Osteoblast (primary cell): ENCODE measurements at regions not wholly inside any gene's neighbourhood (a gene's known extent, or its start where the extent isn't known, plus 50 kb on each side); places are given as distances from the start of the nearest gene placed in this dataset.
A peak's percentile ranks its signal among the peaks of the same experiment; 100 is the strongest.

Source experiments
- DNase-seq: peaks from one replicate; pipeline ENCODE4 v3.0.0; 2011; ENCODE audit warnings: low spot score, mixed read lengths; ENCODE audit not compliant: insufficient read length; ENCODE audit errors: missing footprints
- H2AFZ ChIP-seq: 2 replicates; pipeline ENCODE4 v1.6.0; 2011; ENCODE audit warnings: mild to moderate bottlenecking, low read length
- H3K27ac ChIP-seq: 2 replicates; pipeline ENCODE4 v1.5.1; 2011; ENCODE audit warnings: mild to moderate bottlenecking, low read depth, low read length, moderate library complexity
- H3K27me3 ChIP-seq: 2 replicates; pipeline ENCODE4 v1.6.0; 2012; ENCODE audit warnings: mild to moderate bottlenecking, control low read depth, inconsistent platforms, low read length, moderate library complexity; ENCODE audit not compliant: insufficient read depth
- H3K36me3 ChIP-seq: 2 replicates; pipeline ENCODE4 v1.5.1; 2011; ENCODE audit warnings: mild to moderate bottlenecking, low read length, control low read depth, moderate library complexity; ENCODE audit not compliant: insufficient read depth
- H3K4me1 ChIP-seq: 2 replicates; pipeline ENCODE4 v1.5.1; 2011; ENCODE audit warnings: mild to moderate bottlenecking, low read length, control low read depth, moderate library complexity; ENCODE audit not compliant: insufficient read depth
- H3K4me2 ChIP-seq: 2 replicates; pipeline ENCODE4 v1.6.0; 2011; ENCODE audit warnings: mild to moderate bottlenecking, low read length; ENCODE audit not compliant: insufficient read depth
- H3K4me3 ChIP-seq: fragments of 200-600 bp; sonication (generic); 3 replicates; pipeline ENCODE4 v1.5.1; 2012; ENCODE audit warnings: mild to moderate bottlenecking, low read length, inconsistent platforms; ENCODE audit not compliant: insufficient read depth
- H3K79me2 ChIP-seq: 2 replicates; pipeline ENCODE4 v1.6.0; 2012; ENCODE audit warnings: mild to moderate bottlenecking, low read length, control low read depth, inconsistent platforms; ENCODE audit not compliant: insufficient read depth
- H3K9me3 ChIP-seq: 2 replicates; pipeline ENCODE4 v1.5.1; 2011; ENCODE audit warnings: low read depth, low read length, control low read depth
- H4K20me1 ChIP-seq: 2 replicates; pipeline ENCODE4 v1.6.0; 2012; ENCODE audit warnings: mild to moderate bottlenecking, low read length, control low read depth; ENCODE audit not compliant: insufficient read depth
- TF ChIP-seq, protein P1 (sequence below): IDR thresholded peaks from 2 replicates; pipeline ENCODE4 v1.5.1; 2011; ENCODE audit warnings: mild to moderate bottlenecking, low read depth, low read length, moderate library complexity; ENCODE audit errors: extremely low read depth

DNA sequence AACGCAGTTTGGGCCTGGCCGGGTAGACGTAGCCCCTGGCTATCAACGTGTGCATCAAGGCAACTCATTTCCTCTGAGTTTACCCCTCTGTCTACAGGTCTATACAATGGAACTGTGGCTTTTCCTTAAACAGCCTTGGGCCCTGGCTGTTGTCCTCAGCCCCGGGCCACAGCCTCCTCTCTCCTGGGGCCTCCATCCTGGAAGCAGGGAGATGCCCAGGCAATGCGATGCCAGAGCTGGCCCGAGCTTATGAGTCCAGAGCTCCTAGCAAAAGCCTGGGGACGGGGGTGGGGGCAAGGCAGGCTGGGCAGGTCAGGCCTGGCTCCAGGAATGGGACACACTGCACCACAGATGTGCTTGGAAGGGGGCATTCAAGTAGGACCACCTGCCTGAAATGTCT, 89.6 kb upstream of the SMNDC1 start:
- H3K4me1 ChIP-seq = peaks cover 37% of the 10 kb centered on the region
- H3K79me2 ChIP-seq = no peaks in the 10 kb centered on the region
- DNase-seq = no peak
- no peak overlapping the region for H2AFZ ChIP-seq
- TF ChIP-seq, protein P1, sequence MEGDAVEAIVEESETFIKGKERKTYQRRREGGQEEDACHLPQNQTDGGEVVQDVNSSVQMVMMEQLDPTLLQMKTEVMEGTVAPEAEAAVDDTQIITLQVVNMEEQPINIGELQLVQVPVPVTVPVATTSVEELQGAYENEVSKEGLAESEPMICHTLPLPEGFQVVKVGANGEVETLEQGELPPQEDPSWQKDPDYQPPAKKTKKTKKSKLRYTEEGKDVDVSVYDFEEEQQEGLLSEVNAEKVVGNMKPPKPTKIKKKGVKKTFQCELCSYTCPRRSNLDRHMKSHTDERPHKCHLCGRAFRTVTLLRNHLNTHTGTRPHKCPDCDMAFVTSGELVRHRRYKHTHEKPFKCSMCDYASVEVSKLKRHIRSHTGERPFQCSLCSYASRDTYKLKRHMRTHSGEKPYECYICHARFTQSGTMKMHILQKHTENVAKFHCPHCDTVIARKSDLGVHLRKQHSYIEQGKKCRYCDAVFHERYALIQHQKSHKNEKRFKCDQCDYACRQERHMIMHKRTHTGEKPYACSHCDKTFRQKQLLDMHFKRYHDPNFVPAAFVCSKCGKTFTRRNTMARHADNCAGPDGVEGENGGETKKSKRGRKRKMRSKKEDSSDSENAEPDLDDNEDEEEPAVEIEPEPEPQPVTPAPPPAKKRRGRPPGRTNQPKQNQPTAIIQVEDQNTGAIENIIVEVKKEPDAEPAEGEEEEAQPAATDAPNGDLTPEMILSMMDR = no peak
- H4K20me1 ChIP-seq = no peaks in the 10 kb centered on the region
- no peaks in the 10 kb centered on the region for H3K36me3 ChIP-seq
- no peak overlapping the region for H3K4me3 ChIP-seq
- H3K27ac ChIP-seq = no peak overlapping the region
- no peaks in the 10 kb centered on the region for H3K27me3 ChIP-seq
- no peak overlapping the region for H3K4me2 ChIP-seq
- H3K9me3 ChIP-seq = no peaks in the 10 kb centered on the region

DNA sequence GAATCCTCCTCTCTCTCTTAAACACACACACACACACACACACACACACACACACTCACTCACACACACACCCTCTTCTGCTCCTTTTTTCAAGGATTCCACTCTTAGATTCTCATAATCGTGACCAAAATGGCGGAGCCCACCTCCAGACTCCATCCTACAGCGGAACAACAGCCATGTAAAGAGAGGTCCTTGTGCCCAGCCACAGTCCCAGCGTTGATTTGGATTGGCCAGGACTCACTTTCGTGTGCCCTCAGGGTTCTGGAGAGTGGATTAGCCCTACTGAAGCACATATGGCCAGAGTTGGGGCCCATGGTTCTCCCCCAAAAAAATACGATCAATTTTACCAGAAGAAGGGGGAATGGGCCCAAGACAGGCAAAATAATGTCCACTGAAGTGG, 90.2 kb upstream of the SMNDC1 start:
- TF ChIP-seq, protein P1 = no peak
- no peak for DNase-seq
- Histone ChIP-seq H2AFZ (no peak overlapping the region), H3K4me1 (peaks cover 43% of the 10 kb centered on the region), H3K27me3 (no peaks in the 10 kb centered on the region), H3K9me3 (no peaks in the 10 kb centered on the region), H3K36me3 (no peaks in the 10 kb centered on the region), H3K4me2 (no peak overlapping the region), H3K27ac (peak overlapping the region; percentile 4), H3K79me2 (no peaks in the 10 kb centered on the region), H3K4me3 (no peak overlapping the region), H4K20me1 (no peaks in the 10 kb centered on the region)

DNA sequence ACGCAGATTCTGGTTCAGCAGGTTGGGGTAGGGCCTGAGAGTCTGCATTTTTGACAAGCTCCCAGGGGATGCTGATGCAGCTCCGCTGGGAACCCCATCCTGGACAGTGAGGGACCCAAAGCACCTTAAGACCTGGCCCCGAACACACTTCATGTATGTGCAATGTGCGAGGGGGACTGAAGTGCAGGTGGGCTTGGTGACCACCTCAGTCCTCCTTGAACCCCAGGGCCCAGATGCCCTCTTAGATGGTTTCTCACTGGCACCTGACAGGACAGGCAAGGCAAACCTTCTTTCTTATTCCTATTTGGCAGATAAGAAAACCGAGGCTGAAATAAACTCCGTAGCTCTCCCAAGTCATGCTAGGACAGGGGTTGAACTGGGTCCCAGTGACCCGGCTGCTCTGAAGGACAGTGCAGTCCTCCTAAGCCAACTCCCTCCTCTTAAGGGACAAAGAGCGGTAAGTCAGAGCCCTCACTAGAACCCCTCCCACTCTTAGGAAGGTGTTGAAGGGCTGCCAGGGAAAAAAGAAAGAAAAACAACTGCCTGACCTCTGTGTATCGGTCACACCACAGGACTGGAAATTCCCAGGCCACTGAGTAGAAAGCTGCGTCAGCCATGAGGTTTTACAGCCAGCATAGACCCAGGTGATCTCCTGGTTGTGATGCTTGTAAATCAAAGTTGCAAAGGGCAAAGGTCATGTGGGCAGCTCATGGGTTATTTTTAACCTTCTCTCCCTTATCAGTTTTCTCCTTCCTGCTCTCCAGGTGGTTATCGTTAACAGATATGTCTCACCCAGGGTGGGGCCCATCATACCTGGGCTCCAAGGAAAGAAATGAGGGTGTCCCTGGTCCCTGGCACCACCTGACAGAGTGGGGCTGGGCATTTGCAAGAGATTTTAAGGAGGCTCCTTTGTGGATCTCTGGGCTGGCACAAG, 90.9 kb upstream of the SMNDC1 start:
- H3K4me1 ChIP-seq = peaks cover 49% of the 10 kb centered on the region
- no peaks in the 10 kb centered on the region for H3K36me3 ChIP-seq
- peak; percentile 96 for DNase-seq
- TF ChIP-seq, protein P1 = no peak
- H3K27me3 ChIP-seq = no peaks in the 10 kb centered on the region
- no peak overlapping the region for H3K4me3 ChIP-seq
- H4K20me1 ChIP-seq = no peaks in the 10 kb centered on the region
- H3K9me3 ChIP-seq = no peaks in the 10 kb centered on the region
- H3K4me2 ChIP-seq = peak overlapping the region; percentile 32
- H3K79me2 ChIP-seq = no peaks in the 10 kb centered on the region
- peak overlapping the region; percentile 64 for H3K27ac ChIP-seq
- H2AFZ ChIP-seq = no peak overlapping the region

DNA sequence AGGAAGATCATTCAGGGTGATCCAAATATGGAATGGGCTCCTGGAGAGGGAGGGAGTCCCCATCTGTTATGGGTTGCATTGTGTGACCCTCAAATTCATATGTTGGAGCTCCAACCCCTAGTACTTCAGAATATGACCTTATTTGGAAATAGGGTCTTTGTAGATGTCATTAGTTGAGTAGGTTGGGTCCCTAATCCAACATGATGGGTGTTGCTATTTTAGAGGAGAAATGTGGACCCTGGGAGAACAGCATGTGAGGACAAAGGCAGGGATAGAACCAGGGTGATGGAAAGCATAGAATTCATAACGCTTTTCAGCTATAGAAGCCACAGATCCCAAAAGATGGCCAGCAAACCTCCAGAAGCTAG, 91.5 kb upstream of the SMNDC1 start:
- no peak overlapping the region for H3K4me2 ChIP-seq
- H4K20me1 ChIP-seq = no peaks in the 10 kb centered on the region
- DNase-seq = no peak

More for the DNA sequence above, 91.5 kb upstream of the SMNDC1 start:
- TF ChIP-seq, protein P1 = no peak
- no peaks in the 10 kb centered on the region for H3K27me3 ChIP-seq
- no peak overlapping the region for H2AFZ ChIP-seq
- peak overlapping the region; percentile 54 for H3K27ac ChIP-seq
- H3K4me3 ChIP-seq = no peak overlapping the region
- H3K79me2 ChIP-seq = no peaks in the 10 kb centered on the region
- no peaks in the 10 kb centered on the region for H3K36me3 ChIP-seq
- peaks cover 49% of the 10 kb centered on the region for H3K4me1 ChIP-seq
- H3K9me3 ChIP-seq = no peaks in the 10 kb centered on the region
